Fibroblast of peridontal ligament (primary cell): ENCODE measurements at regions not wholly inside any gene's neighbourhood (a gene's known extent, or its start where the extent isn't known, plus 50 kb on each side); places are given as distances from the start of the nearest gene placed in this dataset.

Experiments
- DNase-seq: peaks from one replicate; pipeline ENCODE4 v3.0.0-alpha.2; 2010; ENCODE audit errors: extremely low read depth

DNA sequence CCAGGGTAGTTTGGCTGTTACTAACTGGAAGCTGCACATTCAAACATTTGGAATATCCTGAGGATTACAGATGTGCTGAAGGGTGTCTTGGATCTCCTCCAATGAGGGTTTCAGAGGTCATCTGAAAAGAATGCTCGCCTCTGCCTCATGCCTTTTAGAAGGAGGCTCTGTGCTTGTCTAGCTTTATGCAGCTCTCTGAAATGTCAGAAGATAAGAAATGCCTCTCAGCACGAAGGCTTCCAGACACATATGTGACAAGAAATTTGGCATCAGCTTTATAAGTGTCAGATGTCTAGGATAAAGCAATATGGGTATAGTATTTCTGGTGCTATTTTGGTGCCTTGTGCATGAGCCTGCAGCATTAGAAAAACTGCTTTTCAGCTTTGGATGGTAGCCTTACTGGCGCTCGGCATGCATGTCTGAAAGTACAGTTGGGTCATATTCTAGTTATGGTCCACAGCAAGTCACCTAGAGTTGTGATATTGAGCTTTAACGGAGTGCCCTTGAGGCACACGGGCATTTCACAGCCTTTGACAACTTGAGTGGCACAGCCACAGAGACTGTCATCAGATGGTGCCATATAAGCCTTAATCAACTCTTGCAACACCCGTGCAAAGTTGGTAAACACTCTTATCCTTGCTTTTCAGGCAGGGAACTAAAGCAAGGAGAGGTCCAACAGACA lies 70.8 kb upstream of the PGRMC2 start:
- DNase-seq, result peak; percentile 97

DNA sequence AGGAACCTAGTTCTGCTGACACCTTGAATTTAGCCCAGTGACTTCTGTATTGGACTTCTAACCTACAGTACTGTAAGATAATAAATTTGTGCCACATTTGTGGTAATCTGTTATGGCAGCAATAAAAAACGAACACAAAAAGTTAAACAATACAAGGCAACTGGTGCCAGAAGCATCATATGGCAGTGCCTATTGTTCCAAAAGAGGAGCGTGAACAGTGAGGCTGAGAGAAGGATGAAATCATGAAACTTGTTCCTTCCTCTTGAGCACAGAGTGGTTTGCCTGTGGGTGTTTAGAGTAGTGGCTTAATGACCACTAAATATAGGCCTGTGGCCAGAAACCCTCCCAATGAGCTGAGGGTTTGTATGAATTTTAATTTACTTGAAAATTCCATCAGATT lies 69.7 kb upstream of the PGRMC2 start:
- DNase-seq, result peak; percentile 59

DNA sequence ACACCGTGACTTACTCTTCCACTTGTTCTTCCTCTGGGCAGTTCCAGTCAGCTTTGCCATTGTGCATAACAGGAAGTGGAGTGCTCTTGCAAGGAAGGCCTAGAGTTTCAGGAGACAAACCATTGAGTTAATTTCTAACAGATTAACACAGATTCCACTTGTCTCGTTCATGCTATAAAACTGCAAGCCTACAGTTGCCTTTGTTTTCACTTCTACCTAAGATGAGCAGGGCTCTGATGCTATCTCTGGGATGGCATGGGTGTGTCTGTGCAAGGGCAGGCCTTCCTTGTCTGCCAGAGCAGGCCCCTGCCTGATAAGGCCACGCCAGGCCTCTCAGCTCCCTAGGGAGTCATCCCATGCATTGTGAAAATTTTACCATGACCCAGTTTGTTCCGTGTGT lies 67.7 kb upstream of the PGRMC2 start:
- DNase-seq, result no peak

DNA sequence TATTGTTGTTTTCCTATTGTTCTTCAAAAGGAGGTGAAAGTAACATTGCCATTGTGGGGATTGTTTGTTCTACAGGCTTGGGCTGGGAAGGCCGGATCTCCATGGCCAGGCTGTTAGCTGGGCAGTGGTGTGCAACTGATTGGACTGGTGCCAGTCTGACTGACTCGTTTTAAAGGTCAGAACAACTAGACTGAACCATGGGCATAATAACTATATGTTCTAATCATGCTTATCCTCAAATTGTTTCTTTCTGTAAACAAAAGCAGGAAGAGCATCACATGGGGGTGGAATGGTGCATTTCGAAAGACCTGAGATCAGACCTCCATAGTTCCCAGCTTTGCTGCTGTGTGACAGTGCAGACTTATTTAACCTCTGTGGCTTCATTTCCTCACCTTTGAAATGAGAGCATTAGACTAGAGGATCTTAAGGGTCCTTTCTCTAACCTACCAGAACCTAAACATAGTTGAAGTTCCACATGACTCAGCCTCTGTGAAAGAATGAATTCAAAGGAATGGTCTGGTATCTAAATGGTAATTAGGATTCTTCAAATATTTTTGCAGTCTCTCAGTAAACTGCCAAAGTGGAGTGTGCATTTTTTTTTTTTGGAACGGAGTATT lies 66.7 kb upstream of the PGRMC2 start:
- DNase-seq, result peak; percentile 88

DNA sequence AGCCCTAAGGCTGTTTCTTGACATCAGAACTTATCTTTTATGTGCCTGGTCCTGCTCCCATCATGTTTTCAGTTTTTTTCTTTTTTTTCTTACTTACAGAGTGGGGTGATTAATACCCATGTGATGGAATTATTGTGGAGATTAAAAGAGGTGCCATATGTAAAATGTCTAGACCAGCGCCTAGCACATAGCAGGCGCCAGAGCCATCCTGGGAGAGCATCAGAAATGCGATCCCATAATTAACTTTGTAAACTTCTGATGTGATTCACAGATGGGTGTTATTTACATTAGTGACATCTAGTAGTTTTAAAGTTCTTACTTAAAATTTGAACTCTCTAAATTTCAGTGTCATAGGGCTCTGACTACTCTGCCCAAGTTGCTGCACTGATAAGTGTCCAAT lies 66.2 kb upstream of the PGRMC2 start:
- peak; percentile 47 for DNase-seq

DNA sequence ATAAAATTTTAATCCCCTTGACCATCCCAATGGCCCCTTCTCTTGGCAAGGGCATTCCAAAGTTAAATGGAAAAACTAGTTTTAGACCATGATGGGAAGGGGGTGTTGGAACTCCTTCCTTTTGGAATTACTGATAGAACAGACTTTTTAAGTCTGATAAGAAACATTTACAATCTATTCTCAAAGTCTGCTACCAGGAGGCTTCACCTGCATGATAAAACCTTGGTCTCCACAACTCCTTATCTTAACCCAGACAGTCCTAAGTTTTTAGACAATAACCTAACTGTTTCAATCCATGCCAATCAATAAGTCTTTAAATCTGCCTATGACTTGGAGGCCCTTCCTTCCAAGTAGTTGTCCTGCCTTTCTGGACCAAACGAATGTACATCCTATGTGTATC lies 63.9 kb upstream of the PGRMC2 start:
- DNase-seq, result no peak

DNA sequence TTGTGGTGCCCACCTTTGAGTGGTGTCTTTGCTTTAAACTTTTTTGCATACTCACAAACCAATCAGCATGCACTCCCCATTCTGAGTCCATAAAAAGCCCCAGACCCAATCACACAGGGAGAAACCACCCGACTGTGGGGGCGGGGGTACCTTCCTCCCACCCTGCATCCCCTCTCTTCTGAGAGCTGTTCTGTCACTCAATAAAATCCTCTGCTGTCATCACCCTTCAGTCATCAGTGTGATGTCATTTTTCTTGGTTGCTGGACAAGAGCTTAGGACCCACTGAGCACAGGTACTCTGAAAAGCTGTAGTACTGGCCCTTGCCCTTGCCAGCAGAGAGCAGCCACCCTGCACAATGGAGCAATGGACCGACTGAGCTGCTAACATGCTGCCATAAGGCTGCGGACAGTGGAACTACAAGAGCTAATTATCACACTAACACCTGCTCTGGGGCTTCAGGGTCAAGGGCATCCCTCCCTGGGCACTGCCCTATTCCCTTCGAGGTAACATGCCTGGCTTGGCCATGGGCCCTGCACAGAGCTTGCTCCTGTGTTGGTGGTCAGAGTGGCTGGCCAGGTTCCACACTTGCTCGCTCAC lies 62.9 kb upstream of the PGRMC2 start:
- no peak for DNase-seq

DNA sequence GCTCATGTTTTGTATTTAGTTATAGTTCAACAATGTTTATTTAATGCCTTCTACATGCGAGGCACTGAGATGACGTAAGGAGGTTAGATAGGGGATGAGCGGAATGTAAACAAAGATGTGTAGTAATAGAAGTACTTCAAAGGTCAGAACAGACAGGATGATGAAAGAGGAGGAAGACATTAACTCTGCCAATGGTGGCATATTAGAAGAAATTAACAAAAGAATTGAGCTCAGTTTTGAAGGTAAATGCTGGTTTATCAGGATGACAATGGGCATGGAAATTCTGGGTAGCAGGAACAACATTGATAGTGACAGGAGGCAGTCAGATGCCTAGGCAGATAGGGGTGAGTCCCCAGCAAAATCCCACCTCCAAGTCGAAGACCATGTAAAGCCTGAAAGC lies 62.3 kb upstream of the PGRMC2 start:
- peak; percentile 68 for DNase-seq

DNA sequence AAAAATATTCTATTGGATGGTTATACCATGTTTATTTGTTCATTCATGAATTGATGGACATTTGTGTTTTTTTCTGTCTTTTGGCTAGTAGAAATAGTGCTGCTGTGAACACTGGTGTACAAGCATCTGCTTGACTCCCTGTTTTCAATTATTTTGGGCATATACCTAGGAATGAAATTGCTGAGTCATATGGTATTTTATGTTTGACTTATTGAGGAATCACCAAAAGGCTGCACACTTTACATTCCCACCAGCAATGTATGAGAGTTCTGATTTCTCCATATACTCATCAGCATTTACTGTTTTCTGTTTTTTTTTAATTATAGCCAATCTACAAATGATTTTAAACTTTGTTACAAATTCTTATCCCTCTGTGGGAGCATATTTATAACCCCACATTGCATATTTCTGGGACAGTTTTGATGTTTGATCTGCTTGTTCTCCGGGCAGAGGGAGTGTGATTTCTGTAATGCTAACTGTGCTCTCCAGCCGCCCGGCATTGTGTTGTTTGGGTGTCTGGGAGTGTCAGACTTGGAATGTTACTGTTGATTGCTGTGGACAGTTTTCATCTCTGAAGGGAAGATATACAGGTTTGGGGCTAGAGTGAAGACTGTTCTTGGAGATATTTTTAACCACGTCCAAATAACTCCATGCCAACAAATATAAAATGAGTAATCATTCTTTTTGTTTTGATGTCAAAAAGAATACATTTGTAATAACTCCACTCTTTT lies 60.5 kb upstream of the PGRMC2 start:
- DNase-seq, result peak; percentile 63

DNA sequence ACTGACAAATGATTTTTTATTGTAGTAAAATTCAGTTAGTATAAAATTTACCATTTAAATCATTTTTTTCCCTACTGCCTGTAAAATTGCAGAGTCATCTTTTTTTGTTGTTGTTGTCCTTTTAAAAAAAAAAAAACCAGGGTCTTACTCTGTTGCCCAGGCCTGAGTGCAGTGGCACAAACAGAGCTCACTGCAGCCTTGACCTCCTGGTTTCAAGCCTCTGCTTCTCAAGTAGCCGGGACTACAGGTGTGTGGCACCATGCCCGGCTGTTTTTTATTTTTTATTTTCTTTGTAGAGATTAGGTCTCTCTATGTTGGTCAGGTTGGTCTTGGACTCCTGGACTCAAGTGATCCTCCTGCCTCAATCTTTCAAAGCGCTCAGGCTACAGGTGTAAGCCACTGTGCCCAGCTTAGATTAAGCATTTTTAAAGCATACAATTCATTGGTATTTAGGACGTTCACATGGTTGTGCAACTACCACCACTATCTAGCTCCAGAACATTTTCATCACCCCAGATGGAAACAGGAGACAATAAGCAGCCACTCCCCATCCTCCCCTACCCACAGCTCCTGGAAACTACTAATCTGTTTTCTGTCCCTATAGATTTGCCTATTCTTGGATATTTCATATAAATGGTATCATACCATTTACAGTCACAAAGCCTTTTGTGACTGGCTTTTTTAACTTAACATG lies 59.7 kb upstream of the PGRMC2 start:
- DNase-seq, result peak; percentile 49

DNA sequence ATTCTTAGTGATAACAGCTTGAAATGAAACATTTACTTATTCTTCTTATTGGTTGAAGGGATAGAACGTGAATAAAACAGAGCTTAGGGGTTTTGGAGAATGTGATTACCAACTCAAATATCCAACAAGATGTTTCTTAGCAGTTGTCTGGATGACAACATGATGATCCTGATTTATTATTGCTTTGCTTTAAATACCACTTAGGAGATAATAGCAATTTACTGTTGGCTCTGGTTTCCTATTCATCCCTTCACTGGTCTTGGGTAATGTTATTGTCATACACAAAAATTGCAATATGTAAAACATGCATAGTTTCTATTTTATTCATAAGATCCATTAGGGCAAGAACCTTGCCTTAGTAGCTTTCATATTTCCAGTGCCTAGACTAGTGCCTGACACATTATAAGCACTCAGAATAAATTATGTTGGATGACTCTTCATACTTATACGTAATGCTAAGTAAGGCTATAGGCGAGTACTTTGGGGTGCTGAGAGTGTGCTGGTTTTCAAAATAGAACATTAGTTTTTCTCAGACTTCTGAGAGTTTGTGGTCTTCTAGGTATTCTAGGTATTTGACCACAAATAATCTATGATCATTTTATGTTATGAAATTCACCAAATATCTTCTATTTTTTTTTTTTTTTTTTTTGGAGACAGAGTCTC lies 58.6 kb upstream of the PGRMC2 start:
- DNase-seq, result peak; percentile 15

DNA sequence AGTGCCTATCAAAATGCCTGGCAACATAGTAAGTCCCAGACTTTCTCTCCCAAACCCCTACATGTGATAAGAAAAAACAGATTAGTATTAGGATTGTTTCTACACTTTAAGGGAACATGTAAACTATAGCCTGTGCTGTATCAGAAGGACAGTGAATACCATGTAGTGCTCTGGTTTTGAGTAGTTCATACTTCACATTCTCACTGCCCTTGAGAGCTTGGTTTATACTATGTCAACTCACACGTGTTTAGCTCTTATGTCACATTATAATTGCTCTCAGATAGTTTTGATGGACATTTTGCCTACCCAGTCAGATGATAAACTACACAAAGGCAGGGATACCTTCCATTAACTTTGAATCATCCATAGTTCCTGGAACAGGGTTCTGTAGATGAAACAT lies 58.0 kb upstream of the PGRMC2 start:
- no peak for DNase-seq

DNA sequence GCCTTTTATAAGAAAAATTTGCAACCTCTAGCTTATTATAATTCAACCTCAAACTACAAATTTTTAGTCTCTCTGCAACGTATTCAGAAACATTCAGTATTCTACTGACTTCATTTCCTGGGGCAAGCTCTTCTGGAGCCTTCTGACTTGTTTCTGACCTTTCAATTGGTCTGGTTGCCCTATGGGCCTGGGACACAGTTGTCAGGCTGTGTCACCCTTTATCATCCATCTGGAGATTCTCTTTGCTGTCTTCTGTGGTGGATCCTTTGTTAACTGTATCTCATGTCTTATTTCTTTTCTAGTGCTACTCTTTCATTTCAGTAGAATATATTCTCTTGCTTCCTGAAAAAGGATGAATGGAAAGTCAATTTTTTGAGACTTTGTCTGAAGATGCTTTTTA lies 55.1 kb upstream of the PGRMC2 start:
- no peak for DNase-seq

DNA sequence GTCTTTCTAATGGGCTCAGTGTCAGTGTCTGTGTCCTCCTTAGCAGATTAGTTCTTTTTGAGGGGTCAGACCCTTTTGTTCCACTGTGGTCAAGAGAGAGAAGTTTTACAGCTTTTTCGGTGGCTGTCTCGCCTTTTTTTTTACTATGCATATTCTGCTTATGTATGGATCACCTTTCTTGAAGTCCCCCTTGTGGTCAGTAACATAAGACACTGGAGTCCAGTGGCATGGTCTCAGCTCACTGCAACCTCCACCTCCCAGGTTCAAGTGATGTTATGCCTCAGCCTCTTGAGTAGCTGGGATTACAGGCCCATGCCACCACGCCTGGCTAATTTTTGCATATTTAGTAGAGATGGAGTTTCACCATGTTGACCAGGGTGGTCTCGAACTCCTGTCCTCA lies 54.0 kb upstream of the PGRMC2 start:
- DNase-seq, result no peak

DNA sequence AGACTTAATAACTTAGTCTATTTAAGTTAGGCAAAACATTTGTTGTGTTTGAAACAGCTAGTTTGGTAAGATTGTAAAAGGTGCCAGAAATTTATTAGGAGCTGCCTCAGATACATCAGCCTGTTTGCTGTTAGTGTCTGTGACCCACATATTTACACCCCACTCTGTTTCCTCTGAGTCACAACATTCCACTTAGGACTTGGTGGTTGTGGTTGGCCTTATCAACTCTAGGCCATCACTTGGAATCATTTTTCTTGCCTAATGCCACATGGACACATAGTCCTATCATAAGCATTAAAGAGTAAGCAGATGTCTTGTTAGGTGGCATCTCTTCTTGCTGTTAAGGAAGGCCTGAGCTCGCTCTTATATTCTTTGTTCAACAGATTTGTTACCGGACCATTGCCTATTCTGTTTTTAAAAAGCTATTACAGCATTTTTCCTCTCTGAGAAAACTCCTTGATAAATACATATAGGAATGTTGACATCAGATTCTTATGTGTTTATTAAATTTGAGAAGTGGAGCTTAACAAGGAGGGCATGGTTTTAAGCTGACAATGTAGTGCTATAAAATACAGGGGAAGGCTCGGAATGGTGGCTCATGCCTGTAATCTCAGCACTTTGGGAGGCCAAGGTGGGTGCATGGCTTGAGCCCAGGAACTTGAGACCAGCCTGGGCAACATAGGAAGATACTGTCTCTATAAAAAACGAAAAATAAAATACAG lies 51.2 kb upstream of the PGRMC2 start:
- DNase-seq, result peak; percentile 71

DNA sequence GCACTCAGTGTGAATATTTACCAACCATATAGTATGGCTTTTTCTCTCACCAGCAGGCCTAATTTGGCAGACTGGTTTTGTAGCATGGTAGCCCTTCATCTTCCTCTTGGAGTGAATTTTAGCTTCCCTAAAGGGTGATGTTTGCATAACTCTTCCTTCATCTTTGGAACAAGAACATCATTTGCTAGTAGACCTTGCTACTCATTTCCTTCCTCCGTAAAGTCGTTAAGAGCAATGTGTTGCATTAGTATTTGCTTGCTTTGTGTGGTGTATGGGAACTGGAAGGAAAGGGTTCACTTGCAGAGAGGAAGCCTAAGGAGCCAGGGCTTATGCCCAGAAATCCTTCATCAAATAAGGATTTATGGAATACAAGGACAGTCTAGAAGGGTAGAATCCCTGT lies 50.2 kb upstream of the PGRMC2 start:
- no peak for DNase-seq
